Hepatocyte (in vitro differentiated cells): ENCODE measurements at regions not wholly inside any gene's neighbourhood (a gene's known extent, or its start where the extent isn't known, plus 50 kb on each side); places are given as distances from the start of the nearest gene placed in this dataset.

ENCODE experiments used
- DNase-seq: peaks from one replicate; pipeline ENCODE4 v3.0.0-alpha.2; 2016; ENCODE audit warnings: low spot score
- H2AFZ ChIP-seq: fragments of 200-600 bp; sonication (generic); 2 replicates; pipeline ENCODE4 v1.6.0; 2016; ENCODE audit warnings: antibody characterized with exemption, mild to moderate bottlenecking
- H3K27ac ChIP-seq: fragments of 200-600 bp; sonication (generic); 2 replicates; pipeline ENCODE4 v1.5.1; 2016; ENCODE audit warnings: mild to moderate bottlenecking
- H3K27me3 ChIP-seq: fragments of 200-600 bp; sonication (generic); 2 replicates; pipeline ENCODE4 v1.6.1; 2016
- H3K36me3 ChIP-seq: fragments of 200-600 bp; sonication (generic); replicated peaks from 2 replicates; pipeline ENCODE4 v1.5.1; 2016; ENCODE audit warnings: low read depth; ENCODE audit not compliant: insufficient read depth
- H3K4me1 ChIP-seq: fragments of 200-600 bp; sonication (generic); 2 replicates; pipeline ENCODE4 v1.5.1; 2016; ENCODE audit warnings: mild to moderate bottlenecking, moderate library complexity; ENCODE audit not compliant: insufficient read depth
- H3K4me2 ChIP-seq: fragments of 200-600 bp; sonication (generic); 2 replicates; pipeline ENCODE4 v1.6.0; 2016
- H3K4me3 ChIP-seq: fragments of 200-600 bp; sonication (generic); 2 replicates; pipeline ENCODE4 v1.5.1; 2016; ENCODE audit warnings: mild to moderate bottlenecking
- H3K79me2 ChIP-seq: fragments of 200-600 bp; sonication (generic); 2 replicates; pipeline ENCODE4 v1.6.0; 2017; ENCODE audit warnings: mild to moderate bottlenecking
- H3K9me2 ChIP-seq: fragments of 200-600 bp; sonication (generic); replicated peaks from 2 replicates; pipeline ENCODE4 v1.6.0; 2017; ENCODE audit warnings: mild to moderate bottlenecking; ENCODE audit not compliant: insufficient read depth
- H3K9me3 ChIP-seq: fragments of 200-600 bp; sonication (generic); 2 replicates; pipeline ENCODE4 v1.5.1; 2016; ENCODE audit warnings: low read depth, mild to moderate bottlenecking
- H4K20me1 ChIP-seq: fragments of 200-600 bp; sonication (generic); 2 replicates; pipeline ENCODE4 v1.6.0; 2016; ENCODE audit warnings: mild to moderate bottlenecking; ENCODE audit not compliant: insufficient read depth, poor library complexity, severe bottlenecking
- CTCF ChIP-seq: fragments of 200-600 bp; sonication (generic); IDR thresholded peaks from 2 replicates; pipeline ENCODE4 v1.5.1; 2016; ENCODE audit warnings: antibody characterized with exemption, mild to moderate bottlenecking; ENCODE audit not compliant: poor library complexity
- EZH2 ChIP-seq: fragments of 200-600 bp; sonication (generic); IDR thresholded peaks from 2 replicates; pipeline ENCODE4 v1.6.1; 2016; ENCODE audit warnings: antibody characterized with exemption, mild to moderate bottlenecking, borderline replicate concordance
- EZH2phosphoT487 ChIP-seq: fragments of 200-600 bp; sonication (generic); IDR thresholded peaks from one replicate; pipeline ENCODE4 v1.6.1; 2018; ENCODE audit warnings: antibody characterized with exemption, mild to moderate bottlenecking, low read depth, moderate library complexity; ENCODE audit not compliant: unreplicated experiment, severe bottlenecking
- WGBS: methylation state at CpG from one replicate; pipeline ENCODE4 v1.1.6; 2016; ENCODE audit warnings: low lambda C conversion rate; ENCODE audit errors: missing lambda C conversion rate; 5-methylcytosine and 5-hydroxymethylcytosine counted together

- no peak overlapping the region for H3K4me2 ChIP-seq
- H3K9me2 ChIP-seq, result no peaks in the 10 kb centered on the region
- 54% methylated on average over 24 of the region's 24 CpGs for WGBS
- no peak overlapping the region for H3K4me3 ChIP-seq
- H3K36me3 ChIP-seq, result no peaks in the 10 kb centered on the region
- H3K27me3 ChIP-seq, result peaks cover 12% of the 10 kb centered on the region
- H3K79me2 ChIP-seq, result no peaks in the 10 kb centered on the region
- H3K9me3 ChIP-seq, result no peaks in the 10 kb centered on the region
- H3K4me1 ChIP-seq, result no peaks in the 10 kb centered on the region
- H3K27ac ChIP-seq, result no peak overlapping the region
- H4K20me1 ChIP-seq, result no peaks in the 10 kb centered on the region
- no peak for TF ChIP-seq EZH2
- no peak for TF ChIP-seq CTCF
- no peak for TF ChIP-seq EZH2phosphoT487
- DNase-seq, result no peak
- H2AFZ ChIP-seq, result no peak overlapping the region
Measured at GRCh38 chr22:49717322-49717919, 110.3 kb downstream of the BRD1 start.

GRCh38 chr22:49716441-49716840 is 111.2 kb downstream of the BRD1 start:
- no peak overlapping the region for H3K4me3 ChIP-seq
- no peaks in the 10 kb centered on the region for H3K79me2 ChIP-seq
- H4K20me1 ChIP-seq, result no peaks in the 10 kb centered on the region
- H3K9me3 ChIP-seq, result no peaks in the 10 kb centered on the region
- no peaks in the 10 kb centered on the region for H3K4me1 ChIP-seq
- 43% methylated on average over 9 of the region's 12 CpGs for WGBS
- no peak overlapping the region for H3K4me2 ChIP-seq
- H3K27me3 ChIP-seq, result peaks cover 12% of the 10 kb centered on the region
- H3K27ac ChIP-seq, result no peak overlapping the region
- H3K36me3 ChIP-seq, result no peaks in the 10 kb centered on the region
- H2AFZ ChIP-seq, result no peak overlapping the region
- no peaks in the 10 kb centered on the region for H3K9me2 ChIP-seq
- TF ChIP-seq EZH2 (no peak), EZH2phosphoT487 (no peak), CTCF (no peak)
- no peak for DNase-seq

GRCh38 chr22:49715450-49715849 is 112.2 kb downstream of the BRD1 start:
- no peak for TF ChIP-seq EZH2
- no peaks in the 10 kb centered on the region for H3K79me2 ChIP-seq
- WGBS, result 83% methylated on average over 3 of the region's 3 CpGs
- no peak overlapping the region for H2AFZ ChIP-seq
- H3K9me2 ChIP-seq, result no peaks in the 10 kb centered on the region
- peaks cover 12% of the 10 kb centered on the region for H3K27me3 ChIP-seq
- no peak overlapping the region for H3K4me3 ChIP-seq
- no peak for DNase-seq
- no peaks in the 10 kb centered on the region for H3K36me3 ChIP-seq
- H4K20me1 ChIP-seq, result no peaks in the 10 kb centered on the region
- no peaks in the 10 kb centered on the region for H3K9me3 ChIP-seq
- H3K4me2 ChIP-seq, result no peak overlapping the region
- no peaks in the 10 kb centered on the region for H3K4me1 ChIP-seq
- no peak overlapping the region for H3K27ac ChIP-seq

- H3K27ac ChIP-seq, result no peak overlapping the region
- H3K4me3 ChIP-seq, result no peak overlapping the region
- H4K20me1 ChIP-seq, result no peaks in the 10 kb centered on the region
- WGBS, result 91% methylated on average over 13 of the region's 15 CpGs
- TF ChIP-seq EZH2 (no peak), EZH2phosphoT487 (no peak), CTCF (no peak)
- H3K9me3 ChIP-seq, result no peaks in the 10 kb centered on the region
- no peaks in the 10 kb centered on the region for H3K4me1 ChIP-seq
- H2AFZ ChIP-seq, result no peak overlapping the region
- no peaks in the 10 kb centered on the region for H3K79me2 ChIP-seq
- no peaks in the 10 kb centered on the region for H3K9me2 ChIP-seq
- peaks cover 4% of the 10 kb centered on the region for H3K27me3 ChIP-seq
- no peak for DNase-seq
- H3K4me2 ChIP-seq, result no peak overlapping the region
- no peaks in the 10 kb centered on the region for H3K36me3 ChIP-seq
Measured at GRCh38 chr22:49713003-49713402, 114.7 kb downstream of the BRD1 start.
